SU-DHL-6 (cell line): ENCODE measurements at regions not wholly inside any gene's neighbourhood (a gene's known extent, or its start where the extent isn't known, plus 50 kb on each side); places are given as distances from the start of the nearest gene placed in this dataset.

Experiments used
- H2AFZ ChIP-seq: fragments of 200-600 bp; sonication (generic); 2 replicates; pipeline ENCODE4 v1.6.1; 2014; ENCODE audit warnings: low read depth, mild to moderate bottlenecking, moderate library complexity, mixed read lengths, antibody characterized with exemption, low read length; ENCODE audit not compliant: severe bottlenecking
- H3F3A ChIP-seq: fragments of 200-600 bp; shearing (Covaris generic); 2 replicates; pipeline ENCODE4 v1.6.0; 2016; ENCODE audit warnings: antibody characterized with exemption, mild to moderate bottlenecking; ENCODE audit not compliant: insufficient read depth
- H3K27ac ChIP-seq: fragments of 200-600 bp; sonication (generic); 2 replicates; pipeline ENCODE4 v1.5.1; 2016; ENCODE audit warnings: low read depth, mild to moderate bottlenecking, low read length, moderate library complexity, mixed read lengths
- H3K27me3 ChIP-seq: fragments of 200-600 bp; sonication (generic), shearing (Covaris generic); 2 replicates; pipeline ENCODE4 v1.6.0; 2014; ENCODE audit warnings: mild to moderate bottlenecking, low read length
- H3K36me3 ChIP-seq: fragments of 200-600 bp; sonication (generic); 2 replicates; pipeline ENCODE4 v1.6.1; 2014; ENCODE audit warnings: mild to moderate bottlenecking, low read length, mixed read lengths
- H3K4me2 ChIP-seq: fragments of 300-600, 200-600 bp; shearing (Covaris generic), sonication (generic); 2 replicates; pipeline ENCODE4 v1.6.0; 2014; ENCODE audit warnings: low read length, low read depth, mild to moderate bottlenecking; ENCODE audit not compliant: poor library complexity, severe bottlenecking
- H3K4me3 ChIP-seq: fragments of 200-600 bp; sonication (generic); 2 replicates; pipeline ENCODE4 v1.5.1; 2014; ENCODE audit warnings: antibody characterized with exemption, low read length, mild to moderate bottlenecking, mixed read lengths; ENCODE audit not compliant: insufficient read depth, poor library complexity, severe bottlenecking
- H3K79me2 ChIP-seq: fragments of 200-600 bp; sonication (generic); 2 replicates; pipeline ENCODE4 v1.6.1; 2014; ENCODE audit warnings: mild to moderate bottlenecking, low read length, moderate library complexity; ENCODE audit not compliant: insufficient read depth
- H3K9ac ChIP-seq: fragments of 200-600 bp; sonication (generic); 2 replicates; pipeline ENCODE4 v1.7.0; 2014; ENCODE audit warnings: mild to moderate bottlenecking, low read length
- H3K9me2 ChIP-seq: fragments of 200-600 bp; sonication (generic); replicated peaks from 2 replicates; pipeline ENCODE4 v1.6.1; 2014; ENCODE audit warnings: low read length; ENCODE audit not compliant: insufficient read depth
- H3K9me3 ChIP-seq: fragments of 200-600 bp; sonication (generic); 2 replicates; pipeline ENCODE4 v1.6.1; 2014; ENCODE audit warnings: low read length, mixed read lengths; ENCODE audit not compliant: insufficient read depth
- H4K20me1 ChIP-seq: fragments of 200-600 bp; sonication (generic); 2 replicates; pipeline ENCODE4 v1.6.1; 2014; ENCODE audit warnings: low read depth, mild to moderate bottlenecking, antibody characterized with exemption, low read length, moderate library complexity, mixed read lengths
- EZH2phosphoT487 ChIP-seq: fragments of 200-600 bp; sonication (generic), shearing (Covaris generic); conservative IDR thresholded peaks from 2 replicates; pipeline ENCODE4 v1.6.1; 2018; ENCODE audit warnings: mild to moderate bottlenecking, antibody characterized with exemption, low read length, moderate library complexity, mixed read lengths
- TF ChIP-seq, protein P1 (sequence below): fragments of 200-600 bp; sonication (generic); IDR thresholded peaks from one replicate; pipeline ENCODE4 v1.5.1; 2017; ENCODE audit warnings: antibody characterized with exemption, mild to moderate bottlenecking, low read length, moderate library complexity; ENCODE audit not compliant: insufficient read depth, poor library complexity, severe bottlenecking

GRCh38 chr13:105048677-105049076, 1486.8 kb downstream of the EFNB2 start:
- Histone ChIP-seq H4K20me1 (no peaks in the 10 kb centered on the region), H3K4me2 (no peak overlapping the region), H3K4me3 (no peak overlapping the region), H3K9me2 (no peaks in the 10 kb centered on the region), H3K27ac (no peak overlapping the region), H3K9ac (no peak overlapping the region), H3K9me3 (no peaks in the 10 kb centered on the region), H3K79me2 (no peaks in the 10 kb centered on the region), H3K27me3 (no peaks in the 10 kb centered on the region), H2AFZ (no peak overlapping the region), H3F3A (no peaks in the 10 kb centered on the region), H3K36me3 (no peaks in the 10 kb centered on the region)
- no peak for TF ChIP-seq EZH2phosphoT487
- TF ChIP-seq, protein P1, sequence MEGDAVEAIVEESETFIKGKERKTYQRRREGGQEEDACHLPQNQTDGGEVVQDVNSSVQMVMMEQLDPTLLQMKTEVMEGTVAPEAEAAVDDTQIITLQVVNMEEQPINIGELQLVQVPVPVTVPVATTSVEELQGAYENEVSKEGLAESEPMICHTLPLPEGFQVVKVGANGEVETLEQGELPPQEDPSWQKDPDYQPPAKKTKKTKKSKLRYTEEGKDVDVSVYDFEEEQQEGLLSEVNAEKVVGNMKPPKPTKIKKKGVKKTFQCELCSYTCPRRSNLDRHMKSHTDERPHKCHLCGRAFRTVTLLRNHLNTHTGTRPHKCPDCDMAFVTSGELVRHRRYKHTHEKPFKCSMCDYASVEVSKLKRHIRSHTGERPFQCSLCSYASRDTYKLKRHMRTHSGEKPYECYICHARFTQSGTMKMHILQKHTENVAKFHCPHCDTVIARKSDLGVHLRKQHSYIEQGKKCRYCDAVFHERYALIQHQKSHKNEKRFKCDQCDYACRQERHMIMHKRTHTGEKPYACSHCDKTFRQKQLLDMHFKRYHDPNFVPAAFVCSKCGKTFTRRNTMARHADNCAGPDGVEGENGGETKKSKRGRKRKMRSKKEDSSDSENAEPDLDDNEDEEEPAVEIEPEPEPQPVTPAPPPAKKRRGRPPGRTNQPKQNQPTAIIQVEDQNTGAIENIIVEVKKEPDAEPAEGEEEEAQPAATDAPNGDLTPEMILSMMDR: no peak

GRCh38 chr13:105047676-105048295, 1487.7 kb downstream of the EFNB2 start:
- no peak overlapping the region for H3K9ac ChIP-seq

DNA sequence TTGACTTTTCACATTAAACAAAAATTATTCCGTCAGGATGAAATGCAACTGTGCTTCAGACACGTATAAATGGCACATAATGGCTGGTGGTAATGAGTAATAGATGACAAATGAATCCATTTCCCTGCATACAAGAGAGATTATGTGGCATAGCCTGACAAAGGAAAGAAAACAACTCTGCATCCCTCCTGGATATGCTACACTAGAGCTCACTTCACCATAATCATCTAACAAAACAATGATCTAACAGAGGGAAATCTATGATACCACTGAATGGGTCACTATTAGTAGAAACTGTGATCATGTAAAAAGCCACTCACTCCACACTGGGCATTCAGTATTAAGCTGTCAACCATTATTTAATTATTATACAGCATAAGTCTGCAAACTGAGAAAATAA, 1498.4 kb downstream of the EFNB2 start:
- no peak overlapping the region for H3K4me3 ChIP-seq
- H3K27me3 ChIP-seq: no peaks in the 10 kb centered on the region
- TF ChIP-seq, protein P1: no peak
- TF ChIP-seq EZH2phosphoT487: no peak
- no peaks in the 10 kb centered on the region for H3K79me2 ChIP-seq
- no peaks in the 10 kb centered on the region for H3F3A ChIP-seq
- no peak overlapping the region for H3K9ac ChIP-seq
- no peaks in the 10 kb centered on the region for H4K20me1 ChIP-seq
- H3K9me3 ChIP-seq: no peaks in the 10 kb centered on the region
- H3K36me3 ChIP-seq: no peaks in the 10 kb centered on the region
- H3K27ac ChIP-seq: no peak overlapping the region
- H2AFZ ChIP-seq: no peak overlapping the region
- no peaks in the 10 kb centered on the region for H3K9me2 ChIP-seq
- H3K4me2 ChIP-seq: no peak overlapping the region

More at GRCh38 chr13:105047676-105048295, 1487.7 kb downstream of the EFNB2 start:
- no peak overlapping the region for H3K4me3 ChIP-seq
- no peaks in the 10 kb centered on the region for H3K36me3 ChIP-seq
- no peaks in the 10 kb centered on the region for H3K79me2 ChIP-seq
- H3K27ac ChIP-seq: no peak overlapping the region
- no peak overlapping the region for H2AFZ ChIP-seq
- H3F3A ChIP-seq: no peaks in the 10 kb centered on the region
- no peaks in the 10 kb centered on the region for H3K27me3 ChIP-seq
- no peaks in the 10 kb centered on the region for H3K9me3 ChIP-seq
- no peaks in the 10 kb centered on the region for H3K9me2 ChIP-seq
- TF ChIP-seq, protein P1: no peak
- TF ChIP-seq EZH2phosphoT487: no peak
- H4K20me1 ChIP-seq: no peaks in the 10 kb centered on the region
- no peak overlapping the region for H3K4me2 ChIP-seq
